ENCODE measurements at regions not wholly inside any gene's neighbourhood (a gene's known extent, or its start where the extent isn't known, plus 50 kb on each side); places are given as distances from the start of the nearest gene placed in this dataset.

GRCh38 chr22:49243965-49244364 is 583.7 kb downstream of the BRD1 start:
- no peak overlapping the region for H3K27ac Mint-ChIP-seq
- H3K4me1 Mint-ChIP-seq = no peaks in the 10 kb centered on the region
- no peaks in the 10 kb centered on the region for H3K9me3 Mint-ChIP-seq
- no peak overlapping the region for H3K4me3 Mint-ChIP-seq
- H3K36me3 Mint-ChIP-seq (ENCODE audit: low read depth) = no peaks in the 10 kb centered on the region
- no peak for TF ChIP-seq CTCF (IDR thresholded peaks at IDR 0.05; ENCODE audit: unreplicated experiment in 3 of 3)
- peaks cover 28% of the 10 kb centered on the region for H3K27me3 Mint-ChIP-seq (ENCODE audit: low read depth)

GRCh38 chr22:49243335-49243734 is 584.3 kb downstream of the BRD1 start:
- no peaks in the 10 kb centered on the region for H3K4me1 Mint-ChIP-seq

GRCh38 chr22:49242480-49242879 is 585.2 kb downstream of the BRD1 start:
- H3K4me1 Mint-ChIP-seq = no peaks in the 10 kb centered on the region
- H3K27ac Mint-ChIP-seq = no peak overlapping the region
- peaks cover 28% of the 10 kb centered on the region for H3K27me3 Mint-ChIP-seq (ENCODE audit: low read depth)
- no peak for TF ChIP-seq CTCF (IDR thresholded peaks at IDR 0.05; ENCODE audit: unreplicated experiment in 3 of 3)
- no peaks in the 10 kb centered on the region for H3K9me3 Mint-ChIP-seq
- H3K4me3 Mint-ChIP-seq = no peak overlapping the region
- H3K36me3 Mint-ChIP-seq (ENCODE audit: low read depth) = no peaks in the 10 kb centered on the region

More at GRCh38 chr22:49243335-49243734, 584.3 kb downstream of the BRD1 start:
- H3K4me3 Mint-ChIP-seq = no peak overlapping the region
- no peaks in the 10 kb centered on the region for H3K9me3 Mint-ChIP-seq
- no peak for TF ChIP-seq CTCF (IDR thresholded peaks at IDR 0.05; ENCODE audit: unreplicated experiment in 3 of 3)
- peaks cover 27% of the 10 kb centered on the region for H3K27me3 Mint-ChIP-seq (ENCODE audit: low read depth)
- H3K27ac Mint-ChIP-seq = no peak overlapping the region
- H3K36me3 Mint-ChIP-seq (ENCODE audit: low read depth) = no peaks in the 10 kb centered on the region

GRCh38 chr22:49241174-49241851 is 586.4 kb downstream of the BRD1 start:
- peaks cover 28% of the 10 kb centered on the region for H3K27me3 Mint-ChIP-seq (ENCODE audit: low read depth)
- TF ChIP-seq CTCF (IDR thresholded peaks at IDR 0.05; ENCODE audit: unreplicated experiment in 3 of 3) = no peak
- H3K4me3 Mint-ChIP-seq = no peak overlapping the region
- H3K36me3 Mint-ChIP-seq (ENCODE audit: low read depth) = no peaks in the 10 kb centered on the region
- no peak overlapping the region for H3K27ac Mint-ChIP-seq
- H3K9me3 Mint-ChIP-seq = no peaks in the 10 kb centered on the region
- H3K4me1 Mint-ChIP-seq = no peaks in the 10 kb centered on the region

GRCh38 chr22:49240472-49240871 is 587.2 kb downstream of the BRD1 start:
- no peaks in the 10 kb centered on the region for H3K4me1 Mint-ChIP-seq
- no peak overlapping the region for H3K4me3 Mint-ChIP-seq
- no peaks in the 10 kb centered on the region for H3K36me3 Mint-ChIP-seq (ENCODE audit: low read depth)
- TF ChIP-seq CTCF (IDR thresholded peaks at IDR 0.05; ENCODE audit: unreplicated experiment in 3 of 3) = no peak
- no peak overlapping the region for H3K27ac Mint-ChIP-seq
- peaks cover 23% of the 10 kb centered on the region for H3K27me3 Mint-ChIP-seq (ENCODE audit: low read depth)
- H3K9me3 Mint-ChIP-seq = no peaks in the 10 kb centered on the region

GRCh38 chr22:49240016-49240380 is 587.7 kb downstream of the BRD1 start:
- H3K4me1 Mint-ChIP-seq = no peaks in the 10 kb centered on the region

More at GRCh38 chr22:49240016-49240380, 587.7 kb downstream of the BRD1 start:
- no peak for TF ChIP-seq CTCF (IDR thresholded peaks at IDR 0.05; ENCODE audit: unreplicated experiment in 3 of 3)
- Mint-ChIP-seq H3K9me3 (no peaks in the 10 kb centered on the region), H3K27ac (no peak overlapping the region), H3K27me3 (ENCODE audit: low read depth) (peaks cover 24% of the 10 kb centered on the region), H3K4me3 (no peak overlapping the region), H3K36me3 (ENCODE audit: low read depth) (no peaks in the 10 kb centered on the region)

Measured in nephron (organoid).